ENCODE measurements at regions not wholly inside any gene's neighbourhood (a gene's known extent, or its start where the extent isn't known, plus 50 kb on each side); places are given as distances from the start of the nearest gene placed in this dataset.

GRCh38 chr14:101122237-101123141 is 219.0 kb upstream of the RTL1 start:
- FAIRE-seq (no peak), DNase-seq (ENCODE audit: low read depth) (no peak)

DNA sequence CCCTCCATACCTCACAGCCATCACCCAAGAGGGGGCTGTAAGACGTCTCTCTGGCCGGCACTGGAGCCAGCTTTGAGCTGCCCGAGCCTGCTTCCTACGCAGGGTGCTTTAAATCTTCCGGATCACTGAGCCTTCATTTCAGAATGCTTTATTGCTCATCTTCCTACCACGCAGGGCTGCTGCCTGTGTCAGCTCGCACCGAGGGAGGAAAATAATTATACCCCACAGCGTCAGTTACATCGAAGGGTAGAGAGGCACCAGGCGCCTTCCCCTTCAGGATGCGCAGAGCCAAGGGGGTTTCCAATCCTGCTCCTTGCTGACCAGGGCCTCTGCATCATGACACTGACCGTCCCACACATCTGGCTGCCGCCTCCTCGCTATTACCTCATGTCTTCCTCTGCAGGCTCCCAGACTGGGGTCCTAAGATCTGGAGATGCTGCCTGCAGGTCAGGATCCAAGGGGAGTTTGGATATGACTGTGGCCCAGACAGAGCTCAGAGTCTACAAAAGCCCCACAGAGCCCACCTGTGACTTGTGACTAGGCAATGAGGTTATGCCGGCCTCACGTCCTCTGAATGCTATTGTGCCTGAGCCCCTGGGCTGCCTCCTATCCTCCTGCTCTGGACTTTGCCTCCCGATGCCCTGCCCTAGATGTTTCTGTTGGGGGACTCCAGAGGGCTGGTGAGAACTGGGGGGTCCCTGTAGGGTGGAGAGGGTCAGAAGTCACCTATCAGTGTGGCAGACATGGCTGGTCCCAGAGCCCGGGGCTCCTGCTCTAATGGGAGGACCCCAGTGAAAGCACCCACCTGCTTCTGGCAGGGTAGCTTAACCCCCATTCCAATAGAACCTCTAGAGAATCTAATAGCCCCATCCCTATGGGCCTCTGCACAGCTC is 220.3 kb upstream of the RTL1 start:
- H3K9ac ChIP-seq (ENCODE audit: low read length): no peak overlapping the region
- peaks cover 4% of the 10 kb centered on the region for H3K27me3 ChIP-seq (ENCODE audit: insufficient read depth, low read length)
- H2AFZ ChIP-seq (ENCODE audit: low read depth, low read length): no peak overlapping the region
- FAIRE-seq (no peak), DNase-seq (ENCODE audit: low read depth) (peak; percentile 32)
- Mint-ChIP-seq H3K36me3 (ENCODE audit: low read depth, unreplicated experiment) (no peaks in the 10 kb centered on the region), H3K27me3 (ENCODE audit: low read depth, unreplicated experiment) (peaks cover 34% of the 10 kb centered on the region), H3K4me3 (ENCODE audit: unreplicated experiment) (no peak overlapping the region), H3K27ac (ENCODE audit: unreplicated experiment) (no peak overlapping the region), H3K9me3 (ENCODE audit: unreplicated experiment) (peaks cover 3% of the 10 kb centered on the region), H3K4me1 (ENCODE audit: low read depth, unreplicated experiment) (peaks cover 10% of the 10 kb centered on the region)
- H3K9me3 ChIP-seq (ENCODE audit: insufficient read depth, low read depth, low read length): no peaks in the 10 kb centered on the region
- no peak overlapping the region for H3K4me3 ChIP-seq (ENCODE audit: insufficient read depth, low read depth, low read length)
- H3K36me3 ChIP-seq (ENCODE audit: insufficient read depth, low read length): no peaks in the 10 kb centered on the region
- no peaks in the 10 kb centered on the region for H4K20me1 ChIP-seq (ENCODE audit: insufficient read depth, low read length)
- H3K27ac ChIP-seq (ENCODE audit: low read depth, low read length): no peak overlapping the region
- TF ChIP-seq EZH2 (IDR thresholded peaks at IDR 0.05; ENCODE audit: insufficient read depth, low read length) (no peak), CTCF (IDR thresholded peaks at IDR 0.05; ENCODE audit: insufficient read depth, low read depth, low read length) (no peak)
- H3K79me2 ChIP-seq (ENCODE audit: insufficient read depth, low read length): no peaks in the 10 kb centered on the region
- H3K4me1 ChIP-seq (ENCODE audit: insufficient read depth, low read length): peaks cover 15% of the 10 kb centered on the region
- H3K4me2 ChIP-seq (ENCODE audit: low read length): peak overlapping the region; percentile 11

More at GRCh38 chr14:101122237-101123141, 219.0 kb upstream of the RTL1 start:
- no peaks in the 10 kb centered on the region for H3K36me3 ChIP-seq (ENCODE audit: insufficient read depth, low read length)
- no peaks in the 10 kb centered on the region for H3K36me3 Mint-ChIP-seq (ENCODE audit: low read depth, unreplicated experiment)
- H3K27me3 Mint-ChIP-seq (ENCODE audit: low read depth, unreplicated experiment): peaks cover 22% of the 10 kb centered on the region
- H3K4me2 ChIP-seq (ENCODE audit: low read length): no peak overlapping the region
- no peaks in the 10 kb centered on the region for H3K9me3 ChIP-seq (ENCODE audit: insufficient read depth, low read depth, low read length)
- no peak overlapping the region for H3K4me3 ChIP-seq (ENCODE audit: insufficient read depth, low read depth, low read length)
- H2AFZ ChIP-seq (ENCODE audit: low read depth, low read length): no peak overlapping the region
- H3K27me3 ChIP-seq (ENCODE audit: insufficient read depth, low read length): no peaks in the 10 kb centered on the region
- H4K20me1 ChIP-seq (ENCODE audit: insufficient read depth, low read length): no peaks in the 10 kb centered on the region
- H3K79me2 ChIP-seq (ENCODE audit: insufficient read depth, low read length): no peaks in the 10 kb centered on the region
- no peak overlapping the region for H3K27ac ChIP-seq (ENCODE audit: low read depth, low read length)
- no peak overlapping the region for H3K9ac ChIP-seq (ENCODE audit: low read length)
- H3K4me3 Mint-ChIP-seq (ENCODE audit: unreplicated experiment): no peak overlapping the region
- TF ChIP-seq EZH2 (IDR thresholded peaks at IDR 0.05; ENCODE audit: insufficient read depth, low read length) (no peak), CTCF (IDR thresholded peaks at IDR 0.05; ENCODE audit: insufficient read depth, low read depth, low read length) (no peak)
- no peak overlapping the region for H3K27ac Mint-ChIP-seq (ENCODE audit: unreplicated experiment)
- peaks cover 15% of the 10 kb centered on the region for H3K4me1 ChIP-seq (ENCODE audit: insufficient read depth, low read length)
- H3K4me1 Mint-ChIP-seq (ENCODE audit: low read depth, unreplicated experiment): peaks cover 10% of the 10 kb centered on the region
- peaks cover 2% of the 10 kb centered on the region for H3K9me3 Mint-ChIP-seq (ENCODE audit: unreplicated experiment)

Measured in astrocyte (in vitro differentiated cells and primary cell).